HG02981 (cell line): ENCODE measurements at regions not wholly inside any gene's neighbourhood (a gene's known extent, or its start where the extent isn't known, plus 50 kb on each side); places are given as distances from the start of the nearest gene placed in this dataset.

ENCODE experiments used
- ATAC-seq: cut with Tn5 transposase; IDR thresholded peaks from one replicate; pipeline ENCODE4 v1.9.1; 2021; ENCODE audit warnings: mild to moderate bottlenecking, moderate library complexity; ENCODE audit not compliant: unreplicated experiment

DNA sequence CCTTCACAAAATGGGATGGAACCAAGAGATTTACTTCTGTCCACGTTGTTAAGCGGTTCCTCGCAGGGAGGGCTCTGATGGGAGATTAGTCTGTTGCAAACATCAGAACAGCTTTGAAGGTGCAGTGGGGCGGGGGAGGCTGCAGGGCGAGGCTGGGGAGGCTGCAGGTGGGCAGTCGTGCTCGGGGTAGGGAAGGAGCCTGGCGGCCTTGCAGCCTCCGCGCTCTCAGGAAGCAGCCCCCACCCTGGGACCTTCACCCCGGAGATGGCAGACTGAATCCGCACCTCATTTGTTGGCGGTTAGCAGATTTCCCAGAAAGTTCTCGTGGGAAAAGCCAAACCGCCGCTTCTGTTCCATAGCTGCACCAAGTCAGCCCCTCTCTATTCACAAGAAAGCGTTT, 237.3 kb downstream of the BRD1 start:
- ATAC-seq, result no peak

DNA sequence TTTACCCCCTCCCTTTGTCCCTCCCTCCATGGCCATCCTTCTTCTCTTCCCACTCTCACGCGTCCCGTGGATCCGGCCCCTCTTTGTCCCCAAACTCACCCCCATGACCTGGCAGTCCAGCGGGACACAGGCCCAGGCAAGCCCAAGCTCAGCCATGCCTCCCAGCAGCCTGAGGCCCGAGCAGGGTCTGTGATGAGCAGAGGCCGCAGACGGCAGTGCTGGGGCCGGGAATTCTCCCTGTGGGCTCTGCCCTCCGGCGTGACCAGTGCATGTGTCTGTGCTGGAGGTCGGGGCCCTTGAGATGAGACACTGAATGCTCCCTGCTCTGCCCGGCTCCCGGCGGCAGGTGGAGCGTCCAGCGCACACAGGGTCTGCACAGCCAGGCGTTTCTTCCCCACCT, 237.9 kb downstream of the BRD1 start:
- ATAC-seq, result no peak

DNA sequence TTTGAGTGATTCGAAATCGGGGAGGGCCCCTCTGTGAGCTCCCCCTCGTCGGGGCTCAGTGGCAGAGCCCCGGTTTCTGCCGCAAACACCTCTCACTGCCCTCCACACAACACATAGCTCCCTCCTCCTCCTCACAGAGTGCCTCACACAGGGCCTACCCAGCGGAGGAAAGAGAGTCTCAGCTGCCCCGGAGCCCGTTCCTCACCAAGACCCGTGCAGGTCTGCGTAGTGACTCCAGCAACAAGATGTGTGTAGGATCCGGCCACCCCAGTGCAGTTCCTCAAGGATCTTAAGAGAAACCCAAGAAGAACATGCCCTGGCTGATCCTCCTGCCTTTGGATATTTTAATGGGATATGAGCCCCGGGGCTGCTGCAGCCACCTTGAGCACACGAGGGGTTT, 238.4 kb downstream of the BRD1 start:
- no peak for ATAC-seq

DNA sequence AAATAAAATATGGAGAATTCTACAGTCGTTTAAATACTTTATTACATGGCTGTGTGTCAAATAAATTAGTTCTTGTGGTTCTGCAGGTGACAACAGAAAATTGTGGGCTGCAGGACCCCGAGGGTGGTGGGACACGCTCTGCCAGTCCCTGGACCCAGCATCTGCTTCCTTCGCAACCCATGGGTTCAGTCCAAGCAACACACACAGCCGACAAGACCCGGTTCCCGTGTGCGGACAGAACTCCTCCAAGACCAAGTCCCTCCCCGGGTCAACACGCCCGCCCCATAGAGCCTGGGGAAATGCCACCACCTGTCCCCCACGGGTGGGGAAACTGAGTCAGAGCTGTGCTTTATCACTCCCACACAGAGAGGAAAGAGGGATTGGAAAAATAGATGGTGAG, 238.9 kb downstream of the BRD1 start:
- ATAC-seq, result no peak

DNA sequence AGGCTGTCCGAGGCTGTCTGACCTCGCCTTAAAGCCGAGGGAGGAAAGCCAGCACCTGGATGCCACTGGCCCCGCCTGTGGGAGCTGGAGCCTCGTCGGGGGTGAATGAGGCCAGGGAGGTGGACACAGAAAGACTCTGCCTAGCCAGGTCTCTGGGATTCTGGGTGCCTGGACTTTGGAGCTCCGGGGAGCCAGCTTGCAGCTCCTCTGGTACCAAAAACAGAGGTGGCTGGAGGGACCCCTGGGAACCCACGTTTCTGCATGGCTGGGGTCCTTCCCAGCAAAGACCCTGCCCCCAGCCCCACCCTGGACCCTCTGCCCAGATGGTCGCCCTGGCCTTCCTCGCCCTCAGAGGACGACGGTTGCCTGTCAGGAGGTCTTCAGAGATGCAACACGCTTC, 239.7 kb downstream of the BRD1 start:
- no peak for ATAC-seq

DNA sequence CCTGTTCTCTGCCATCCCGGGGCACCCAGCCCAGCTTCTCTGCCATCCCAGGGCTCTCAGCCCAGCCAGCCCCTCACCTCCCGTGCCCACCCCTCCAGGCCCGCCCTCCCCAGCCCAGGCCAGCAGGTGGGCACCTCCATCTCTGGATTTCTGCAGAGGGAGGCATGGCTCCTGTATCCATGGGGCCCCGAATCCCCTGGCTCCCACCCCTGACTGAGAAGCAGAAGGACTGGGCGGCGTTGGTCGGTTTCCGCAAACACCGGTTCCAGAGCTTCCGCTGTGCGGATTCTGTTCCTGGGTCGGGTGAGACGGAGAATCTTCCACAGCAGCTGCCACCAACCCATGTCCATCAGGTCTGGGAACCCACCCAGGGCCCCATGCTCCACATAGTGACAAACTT, 240.3 kb downstream of the BRD1 start:
- ATAC-seq, result no peak

DNA sequence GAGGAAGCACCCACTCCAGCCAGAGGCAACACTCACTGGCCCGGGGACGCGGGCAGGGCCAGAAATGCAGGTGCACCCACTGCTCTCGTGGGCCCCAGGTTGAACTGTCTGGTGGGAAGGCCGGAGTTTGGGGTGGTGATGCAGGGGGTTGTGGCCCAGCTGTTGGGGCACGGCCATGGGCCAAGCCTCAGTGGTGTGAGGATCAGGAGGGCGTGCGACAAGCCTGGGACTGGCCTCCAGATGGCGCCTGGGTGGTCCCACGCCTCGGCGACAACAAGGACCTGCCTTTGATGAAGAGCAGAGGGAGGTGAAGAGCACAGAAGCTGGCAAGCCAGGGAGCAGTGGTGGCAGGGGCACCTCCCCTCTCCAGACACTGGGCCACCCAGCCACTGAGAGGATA, 240.8 kb downstream of the BRD1 start:
- no peak for ATAC-seq

DNA sequence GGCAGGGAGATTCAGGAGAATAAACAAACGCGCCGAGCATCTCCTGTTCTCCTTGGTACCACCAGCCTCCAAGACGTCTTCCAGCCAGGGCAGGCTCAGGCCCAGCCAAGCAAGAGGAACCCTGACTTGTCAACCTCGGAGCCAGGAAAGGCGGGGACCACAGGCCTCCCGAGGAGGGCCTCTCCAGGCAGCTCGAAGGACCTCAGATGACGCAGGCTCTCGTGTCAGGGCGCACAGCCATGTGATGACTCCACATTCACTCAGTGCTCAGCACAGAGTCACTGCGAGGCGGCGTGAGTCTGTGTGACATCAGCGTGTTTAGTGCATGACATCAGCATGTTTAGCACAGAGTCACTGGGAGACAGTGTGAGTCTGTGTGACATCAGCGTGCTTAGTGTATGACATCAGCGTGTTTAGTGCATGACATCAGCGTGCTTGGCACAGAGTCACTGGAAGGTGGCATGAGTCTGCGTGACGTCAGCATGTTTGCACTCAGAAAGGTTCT, 241.4 kb downstream of the BRD1 start:
- ATAC-seq, result no peak

DNA sequence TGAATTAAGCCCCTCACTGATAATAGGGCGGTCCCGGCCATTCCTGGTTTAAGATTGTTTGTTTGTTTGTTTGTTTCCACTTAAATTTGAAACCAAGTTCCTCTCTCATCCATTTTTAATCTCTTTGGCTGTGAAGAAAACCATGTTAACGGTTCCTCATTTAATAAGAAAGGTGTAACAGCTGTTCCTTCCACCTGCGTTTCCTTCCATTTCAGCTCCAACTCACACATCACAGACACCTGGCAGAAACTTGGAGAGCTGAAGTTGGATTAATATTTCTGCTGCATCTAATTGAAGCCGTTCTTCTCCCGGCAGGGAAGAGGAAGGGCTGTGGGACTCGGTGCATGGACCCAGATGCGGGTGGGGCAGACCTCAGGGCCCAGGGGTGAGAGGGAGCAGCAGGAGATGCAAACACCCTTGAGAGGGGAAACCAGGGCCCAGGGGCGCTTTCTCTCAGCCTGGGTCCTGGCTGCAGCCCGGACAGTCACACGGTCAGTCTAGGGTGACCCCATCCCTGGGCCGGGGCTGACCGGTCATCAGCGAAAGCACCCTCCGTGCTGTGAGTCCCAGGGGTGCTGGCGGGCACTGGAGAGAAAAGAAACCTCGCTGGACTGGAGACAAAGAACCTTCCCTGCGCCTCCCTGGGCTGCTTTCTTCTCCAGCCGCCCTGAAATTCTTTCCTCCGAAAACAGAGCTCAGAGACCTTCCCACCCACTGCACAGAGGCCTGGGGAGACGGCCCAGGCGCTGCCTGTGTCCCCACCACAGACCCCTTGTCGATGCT, 242.0 kb downstream of the BRD1 start:
- no peak for ATAC-seq

DNA sequence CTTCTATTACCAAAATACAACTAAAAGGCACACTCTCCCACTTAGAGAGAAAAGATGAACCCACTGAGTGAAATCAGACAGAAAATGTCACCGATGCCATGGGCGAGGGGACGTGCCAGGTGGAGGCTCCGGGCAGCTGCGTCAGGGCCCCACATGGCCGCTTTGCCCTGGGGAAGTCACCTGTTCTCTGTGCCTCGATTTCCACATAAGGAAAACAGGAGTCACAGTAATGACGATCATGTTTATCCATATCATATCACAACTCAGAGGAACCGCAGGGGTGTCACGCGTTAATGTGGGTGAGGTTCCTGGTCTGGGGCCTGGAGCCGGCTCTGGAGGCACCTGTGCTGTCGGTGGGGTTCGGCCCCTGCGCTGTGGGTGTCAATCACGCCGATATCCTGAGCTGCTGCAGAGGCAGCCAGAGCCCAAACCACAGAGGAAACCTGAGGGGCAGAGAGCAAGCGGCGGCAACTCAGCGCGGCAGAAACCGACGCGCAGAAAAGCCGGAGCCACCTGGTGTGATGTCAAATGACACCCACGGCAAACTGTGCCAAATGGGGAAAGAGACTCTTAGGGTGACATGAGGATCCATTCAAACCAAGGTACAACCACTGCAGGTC, 243.7 kb downstream of the BRD1 start:
- no peak for ATAC-seq

DNA sequence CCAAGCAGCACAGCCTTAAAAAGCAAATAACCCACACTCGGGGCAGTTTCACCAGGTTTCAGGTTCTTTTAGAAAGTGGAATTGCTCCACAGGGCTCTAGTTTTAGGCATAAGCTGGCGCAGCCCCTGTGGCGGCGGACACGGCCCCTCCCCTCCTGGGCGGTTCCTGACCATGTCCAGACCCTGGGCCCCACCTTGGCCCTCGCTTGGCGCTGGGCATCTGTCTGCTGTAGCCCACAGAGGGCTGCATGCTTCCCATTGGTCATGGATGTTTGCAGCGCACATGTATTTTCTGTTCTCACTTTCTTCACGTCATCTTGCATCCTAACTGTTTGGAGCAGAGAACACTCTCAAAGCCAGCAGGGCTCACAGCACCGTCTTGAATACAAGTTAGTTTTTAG, 244.3 kb downstream of the BRD1 start:
- no peak for ATAC-seq

DNA sequence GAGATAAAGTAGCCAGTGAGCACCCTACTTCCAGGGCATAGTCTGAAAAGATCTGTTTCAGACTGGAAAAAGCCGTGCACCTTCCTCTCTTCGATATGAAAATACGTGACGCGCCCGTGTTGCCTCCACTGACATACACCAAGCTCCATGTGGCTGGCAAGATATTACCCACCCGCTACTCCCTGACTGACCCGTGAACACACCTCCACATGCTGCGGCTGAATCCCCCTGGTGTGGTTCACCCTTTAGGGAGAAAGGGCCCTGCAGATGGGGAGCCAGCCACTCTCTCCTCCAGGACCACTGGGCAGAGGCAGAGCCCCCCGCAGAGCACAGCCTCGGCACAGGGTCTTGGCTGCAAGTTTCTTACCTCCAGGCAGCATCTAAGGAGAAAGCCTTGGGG, 245.0 kb downstream of the BRD1 start:
- no peak for ATAC-seq

DNA sequence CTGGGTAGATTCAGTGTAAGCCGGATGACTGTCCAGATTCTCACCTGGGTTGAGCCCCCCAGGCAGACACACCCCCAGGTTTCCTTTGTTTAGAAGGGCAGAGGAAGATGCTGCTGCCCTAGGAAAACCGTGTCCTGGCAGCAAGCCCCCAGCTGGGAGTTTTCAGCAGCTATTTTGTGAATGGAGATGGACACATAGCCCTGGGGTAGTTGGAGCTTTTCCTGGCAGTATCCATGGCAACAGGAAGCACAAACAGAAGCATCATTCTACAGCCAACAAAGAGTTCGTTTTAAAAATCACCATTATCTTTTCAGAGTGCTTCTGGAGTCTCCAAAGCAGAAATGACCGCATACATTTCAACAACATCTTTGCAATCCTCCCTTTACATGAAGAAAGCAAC, 245.5 kb downstream of the BRD1 start:
- ATAC-seq, result no peak

DNA sequence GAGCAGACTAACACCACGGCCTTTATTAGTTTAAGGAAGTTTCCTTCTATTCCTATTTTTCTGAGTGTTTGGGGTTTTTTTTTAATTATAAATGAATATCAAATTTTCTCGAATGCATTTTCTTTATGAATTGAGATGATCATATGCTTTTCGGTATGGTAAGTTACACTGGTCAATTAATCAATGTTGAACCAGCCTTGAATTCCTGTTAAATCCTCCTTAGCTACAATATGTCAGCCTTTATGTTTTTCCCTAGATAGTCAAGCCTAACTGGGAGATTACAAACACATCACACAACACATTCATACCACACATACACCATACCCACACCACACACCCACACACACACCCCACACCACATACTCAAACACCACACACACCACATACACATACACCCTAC, 247.6 kb downstream of the BRD1 start:
- no peak for ATAC-seq

DNA sequence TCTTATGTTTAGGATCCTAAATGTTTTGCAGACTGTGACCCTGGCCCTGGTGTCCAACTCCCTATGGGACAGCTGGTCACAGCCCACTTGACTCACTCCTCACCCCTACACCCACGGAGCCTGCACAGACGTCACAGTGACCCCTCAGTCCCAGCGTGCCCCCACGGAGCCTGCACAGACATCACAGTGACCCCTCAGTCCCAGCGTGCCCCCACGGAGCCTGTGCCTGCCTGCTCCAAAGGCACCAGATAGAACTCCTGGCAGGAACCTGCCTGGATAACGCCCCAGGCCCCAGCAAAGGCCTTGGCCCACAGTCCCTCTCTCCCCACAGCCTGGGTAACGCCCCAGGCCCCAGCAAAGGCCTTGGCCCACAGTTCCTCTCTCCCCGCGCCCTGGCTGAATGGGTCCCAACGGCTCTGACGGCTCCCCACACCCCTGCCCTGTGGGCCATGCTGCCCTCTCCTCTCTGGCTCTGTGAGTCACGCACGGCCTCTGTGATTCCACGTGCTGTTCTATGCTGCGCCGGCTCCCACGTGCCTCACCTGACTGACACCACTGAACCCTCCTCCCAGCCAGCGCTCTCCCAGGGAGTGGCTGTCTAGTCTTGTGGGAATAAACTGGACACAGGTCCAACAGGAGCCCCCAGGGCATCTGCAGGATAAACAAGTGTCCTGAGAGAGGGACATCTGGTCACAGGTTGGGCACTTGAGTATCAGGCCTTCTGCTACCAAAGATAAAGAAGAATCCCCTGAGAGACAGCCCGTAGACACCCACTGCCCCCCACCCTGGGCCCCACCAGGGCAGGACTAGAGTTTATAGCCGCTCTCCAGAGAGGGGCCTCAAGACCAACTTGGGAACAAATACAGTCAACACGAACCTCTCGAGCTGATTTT, 250.3 kb downstream of the BRD1 start:
- ATAC-seq, result no peak

DNA sequence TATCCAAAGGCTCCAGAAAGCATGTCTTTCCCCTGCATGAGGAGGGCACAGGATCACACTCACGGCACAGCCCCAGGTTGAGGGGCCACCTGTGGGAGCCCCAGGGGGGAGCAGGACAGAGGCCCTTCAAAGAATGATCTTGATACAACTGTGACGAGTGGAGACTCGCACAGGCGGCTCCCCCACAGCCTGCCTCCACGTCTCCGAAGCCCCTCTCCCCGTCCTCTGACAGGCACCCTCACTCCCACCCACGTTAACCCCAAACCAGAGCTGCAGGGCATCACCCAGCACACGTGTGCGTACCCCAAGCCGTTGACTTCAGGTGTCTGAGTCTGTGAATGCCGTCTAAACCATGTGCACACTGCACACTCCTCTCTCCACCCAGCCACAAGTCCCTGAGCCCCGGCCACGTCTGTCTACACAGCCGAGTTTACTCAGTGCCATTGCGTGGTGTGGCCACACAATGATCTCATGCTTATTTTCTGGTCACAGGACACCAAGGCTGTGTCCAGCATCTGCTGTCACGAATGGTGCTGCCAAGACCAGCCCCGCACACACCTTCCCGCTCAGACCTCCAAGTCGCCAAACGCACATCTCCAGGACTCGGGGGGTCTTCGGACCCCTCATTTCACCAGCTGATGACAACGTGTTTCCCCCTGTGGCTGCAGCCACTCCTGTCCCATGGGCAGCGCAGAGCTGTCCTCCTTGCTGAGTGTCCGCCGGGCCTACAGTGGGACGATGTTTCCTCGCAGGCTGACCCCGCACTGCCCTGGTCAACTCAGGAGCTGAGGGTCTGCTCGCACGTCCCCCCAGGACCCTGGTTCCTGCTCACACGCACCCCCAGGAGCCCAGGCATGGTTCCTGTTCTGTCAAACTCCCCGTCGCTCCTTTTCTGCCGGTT, 251.2 kb downstream of the BRD1 start:
- no peak for ATAC-seq

DNA sequence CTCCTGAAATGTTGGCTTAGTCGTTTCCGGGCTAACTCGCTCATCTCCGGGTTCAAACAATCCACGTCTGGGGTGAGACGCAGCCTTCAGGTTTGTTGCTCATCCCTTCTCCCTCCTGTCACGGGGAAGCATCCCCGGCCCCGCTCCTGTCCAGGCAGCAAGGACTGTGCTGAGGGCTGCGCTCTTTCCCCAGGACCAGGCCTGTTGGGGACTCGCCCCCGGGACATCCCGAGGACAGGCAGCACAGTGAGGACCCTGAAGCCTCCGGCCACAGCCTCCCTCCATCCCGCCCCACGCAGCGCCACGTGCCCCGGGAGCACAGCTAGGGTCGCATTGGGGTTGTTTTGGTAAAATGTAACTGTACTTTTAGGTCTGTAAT, 252.0 kb downstream of the BRD1 start:
- no peak for ATAC-seq

DNA sequence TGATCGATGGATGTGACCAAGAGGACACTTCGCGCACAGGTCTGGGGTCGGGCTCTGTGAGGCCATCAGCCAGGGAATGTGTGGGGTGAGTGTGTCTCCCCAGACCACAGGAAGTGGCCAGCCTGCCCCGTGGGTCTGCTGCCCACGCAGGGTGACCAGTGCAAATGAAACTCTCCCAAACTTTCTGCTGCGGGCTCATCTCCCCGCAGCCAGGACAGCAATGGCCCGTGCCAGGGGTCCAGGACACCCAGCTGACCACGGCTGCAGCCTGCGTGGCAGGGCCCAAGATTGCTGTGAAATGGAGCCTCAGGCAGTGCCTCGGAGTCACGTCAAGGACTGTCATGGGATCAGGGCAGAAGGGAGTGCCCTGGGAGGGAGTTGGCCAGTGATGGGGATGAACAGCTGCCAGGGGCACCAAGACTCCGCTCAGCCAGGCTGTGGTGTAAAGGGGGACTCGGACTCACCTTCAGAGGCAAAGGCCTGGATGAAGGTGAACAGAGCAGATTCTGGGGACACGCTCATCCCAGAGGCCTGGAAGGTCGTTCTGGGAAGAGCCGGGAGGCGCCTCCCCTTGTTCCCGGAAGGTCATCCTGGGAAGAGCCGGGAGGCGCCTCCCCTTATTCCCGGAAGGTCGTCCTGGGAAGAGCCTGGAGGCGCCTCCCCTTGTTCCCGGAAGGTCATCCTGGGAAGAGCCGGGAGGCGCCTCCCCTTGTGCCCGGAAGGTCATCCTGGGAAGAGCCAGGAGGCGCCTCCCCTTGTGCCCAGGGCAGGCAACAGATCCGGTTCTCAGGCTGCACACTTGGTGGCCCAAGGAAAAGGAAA, 252.6 kb downstream of the BRD1 start:
- ATAC-seq, result no peak

DNA sequence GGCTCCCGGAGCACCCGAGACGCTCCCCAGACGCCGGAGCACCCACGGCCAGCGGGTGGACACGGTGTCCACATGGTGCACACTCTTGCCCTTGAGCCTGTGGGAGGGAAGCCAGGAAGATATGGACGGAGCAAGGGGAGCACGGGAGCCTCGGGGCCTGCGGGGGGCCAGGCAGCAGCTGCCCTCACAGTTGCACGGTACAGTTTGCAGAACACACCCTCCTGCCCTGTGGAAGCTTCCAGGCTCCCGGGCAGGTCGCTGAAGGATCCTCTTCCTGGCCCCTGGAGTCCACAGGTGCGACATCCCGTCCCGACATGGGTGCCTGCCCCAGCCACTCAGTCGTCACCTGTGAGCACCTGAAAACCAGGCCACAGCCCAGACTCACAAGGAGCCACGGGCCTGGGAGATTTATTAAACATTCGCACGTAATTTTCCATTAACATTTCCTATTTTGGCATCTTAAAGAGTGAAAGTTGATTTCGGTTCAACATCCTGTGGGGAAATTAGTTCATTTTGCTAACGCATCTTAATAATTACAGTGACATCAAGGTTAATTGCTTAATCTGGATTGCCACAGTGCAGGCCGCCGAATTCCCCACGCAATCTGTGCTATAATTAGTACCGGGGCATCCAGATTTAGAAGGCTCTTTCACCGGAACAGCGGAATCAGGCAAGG, 253.3 kb downstream of the BRD1 start:
- no peak for ATAC-seq
